Rectal smooth muscle tissue (tissue), 1 donor: ENCODE measurements at regions not wholly inside any gene's neighbourhood (a gene's known extent, or its start where the extent isn't known, plus 50 kb on each side); places are given as distances from the start of the nearest gene placed in this dataset.

Experiments used
- H3K27ac ChIP-seq: one replicate; pipeline ENCODE4 v1.7.0; 2013; ENCODE audit warnings: low read depth, low read length, inconsistent platforms
- H3K27me3 ChIP-seq: one replicate; pipeline ENCODE4 v1.7.0; 2013; ENCODE audit warnings: low read length; ENCODE audit not compliant: control insufficient read depth, insufficient read depth
- H3K36me3 ChIP-seq: one replicate; pipeline ENCODE4 v1.7.0; 2013; ENCODE audit warnings: low read length; ENCODE audit not compliant: control insufficient read depth, insufficient read depth
- H3K4me1 ChIP-seq: one replicate; pipeline ENCODE4 v1.7.0; 2013; ENCODE audit warnings: low read length; ENCODE audit not compliant: control insufficient read depth, insufficient read depth
- H3K4me3 ChIP-seq: one replicate; pipeline ENCODE4 v1.7.0; 2013; ENCODE audit warnings: low read length
- H3K9ac ChIP-seq: one replicate; pipeline ENCODE4 v1.7.0; 2013; ENCODE audit warnings: low read length

- no peaks in the 10 kb centered on the region for H3K4me1 ChIP-seq
- H3K27me3 ChIP-seq: no peaks in the 10 kb centered on the region
- H3K36me3 ChIP-seq: no peaks in the 10 kb centered on the region
- H3K9ac ChIP-seq: no peak overlapping the region
- H3K27ac ChIP-seq: no peak overlapping the region
- no peak overlapping the region for H3K4me3 ChIP-seq
Observed at GRCh38 chr20:12610871-12611270, 397.9 kb upstream of the SPTLC3 start.

GRCh38 chr20:12614764-12615163 lies 394.0 kb upstream of the SPTLC3 start:
- Histone ChIP-seq H3K27ac (no peak overlapping the region), H3K4me3 (no peak overlapping the region), H3K9ac (no peak overlapping the region), H3K4me1 (no peaks in the 10 kb centered on the region), H3K27me3 (no peaks in the 10 kb centered on the region), H3K36me3 (no peaks in the 10 kb centered on the region)

GRCh38 chr20:12617076-12617475 lies 391.7 kb upstream of the SPTLC3 start:
- no peak overlapping the region for H3K4me3 ChIP-seq
- no peak overlapping the region for H3K27ac ChIP-seq
- no peaks in the 10 kb centered on the region for H3K36me3 ChIP-seq
- no peak overlapping the region for H3K9ac ChIP-seq
- H3K4me1 ChIP-seq: no peaks in the 10 kb centered on the region
- H3K27me3 ChIP-seq: no peaks in the 10 kb centered on the region

- Histone ChIP-seq H3K27me3 (no peaks in the 10 kb centered on the region), H3K36me3 (no peaks in the 10 kb centered on the region), H3K4me1 (no peaks in the 10 kb centered on the region), H3K27ac (no peak overlapping the region), H3K4me3 (no peak overlapping the region), H3K9ac (no peak overlapping the region)
Observed at GRCh38 chr20:12623870-12624269, 384.9 kb upstream of the SPTLC3 start.

GRCh38 chr20:12627485-12627884 lies 381.3 kb upstream of the SPTLC3 start:
- H3K27ac ChIP-seq: no peak overlapping the region

GRCh38 chr20:12638633-12639312 lies 370.0 kb upstream of the SPTLC3 start:
- Histone ChIP-seq H3K4me1 (no peaks in the 10 kb centered on the region), H3K9ac (no peak overlapping the region), H3K27ac (no peak overlapping the region), H3K36me3 (no peaks in the 10 kb centered on the region), H3K4me3 (no peak overlapping the region), H3K27me3 (no peaks in the 10 kb centered on the region)

More at GRCh38 chr20:12627485-12627884, 381.3 kb upstream of the SPTLC3 start:
- Histone ChIP-seq H3K9ac (no peak overlapping the region), H3K36me3 (no peaks in the 10 kb centered on the region), H3K27me3 (no peaks in the 10 kb centered on the region), H3K4me1 (no peaks in the 10 kb centered on the region), H3K4me3 (no peak overlapping the region)

- Histone ChIP-seq H3K4me3 (no peak overlapping the region), H3K27me3 (no peaks in the 10 kb centered on the region), H3K36me3 (no peaks in the 10 kb centered on the region), H3K9ac (no peak overlapping the region), H3K4me1 (no peaks in the 10 kb centered on the region), H3K27ac (no peak overlapping the region)
Observed at GRCh38 chr20:12640251-12640650, 368.5 kb upstream of the SPTLC3 start.

GRCh38 chr20:12641619-12642018 lies 367.2 kb upstream of the SPTLC3 start:
- no peak overlapping the region for H3K27ac ChIP-seq
- H3K9ac ChIP-seq: no peak overlapping the region
- H3K36me3 ChIP-seq: no peaks in the 10 kb centered on the region
- H3K4me3 ChIP-seq: no peak overlapping the region
- no peaks in the 10 kb centered on the region for H3K27me3 ChIP-seq
- no peaks in the 10 kb centered on the region for H3K4me1 ChIP-seq

GRCh38 chr20:12644461-12644860 lies 364.3 kb upstream of the SPTLC3 start:
- H3K36me3 ChIP-seq: no peaks in the 10 kb centered on the region
- H3K4me3 ChIP-seq: no peak overlapping the region
- H3K4me1 ChIP-seq: no peaks in the 10 kb centered on the region
- H3K9ac ChIP-seq: no peak overlapping the region
- H3K27me3 ChIP-seq: no peaks in the 10 kb centered on the region
- H3K27ac ChIP-seq: no peak overlapping the region

- Histone ChIP-seq H3K4me3 (no peak overlapping the region), H3K27ac (no peak overlapping the region), H3K9ac (no peak overlapping the region), H3K27me3 (no peaks in the 10 kb centered on the region), H3K4me1 (no peaks in the 10 kb centered on the region), H3K36me3 (no peaks in the 10 kb centered on the region)
Observed at GRCh38 chr20:12649234-12649633, 359.5 kb upstream of the SPTLC3 start.

- Histone ChIP-seq H3K4me1 (no peaks in the 10 kb centered on the region), H3K36me3 (no peaks in the 10 kb centered on the region), H3K27me3 (no peaks in the 10 kb centered on the region), H3K27ac (no peak overlapping the region), H3K4me3 (no peak overlapping the region), H3K9ac (no peak overlapping the region)
Observed at GRCh38 chr20:12653642-12654041, 355.1 kb upstream of the SPTLC3 start.

- no peaks in the 10 kb centered on the region for H3K4me1 ChIP-seq
- H3K4me3 ChIP-seq: no peak overlapping the region
- no peak overlapping the region for H3K9ac ChIP-seq
- no peaks in the 10 kb centered on the region for H3K27me3 ChIP-seq
- H3K27ac ChIP-seq: no peak overlapping the region
- H3K36me3 ChIP-seq: no peaks in the 10 kb centered on the region
Observed at GRCh38 chr20:12659942-12660341, 348.8 kb upstream of the SPTLC3 start.

GRCh38 chr20:12660918-12661317 lies 347.9 kb upstream of the SPTLC3 start:
- Histone ChIP-seq H3K4me3 (no peak overlapping the region), H3K4me1 (no peaks in the 10 kb centered on the region), H3K36me3 (no peaks in the 10 kb centered on the region), H3K9ac (no peak overlapping the region), H3K27ac (no peak overlapping the region), H3K27me3 (no peaks in the 10 kb centered on the region)
